Ascending aorta (tissue), 2 donors: ENCODE measurements at regions not wholly inside any gene's neighbourhood (a gene's known extent, or its start where the extent isn't known, plus 50 kb on each side); places are given as distances from the start of the nearest gene placed in this dataset.

Experiments used
- DNase-seq, 2 donors: peaks; one replicate each; pipeline ENCODE4 v3.0.0-alpha.2; 2019; ENCODE audit warnings: low spot score in 2 of 2
- H3K27ac ChIP-seq, 2 donors: fragments of 200-600 bp; sonication (generic); one replicate each; pipeline ENCODE4 v1.5.1; 2016 to 2017; ENCODE audit warnings: mild to moderate bottlenecking in 1 of 2
- H3K27me3 ChIP-seq: fragments of 200-600 bp; sonication (generic); one replicate; pipeline ENCODE4 v1.5.1; 2017
- H3K36me3 ChIP-seq, 2 donors: fragments of 200-600 bp; sonication (generic); one replicate each; pipeline ENCODE4 v1.5.1; 2016
- H3K4me1 ChIP-seq, 2 donors: fragments of 200-600 bp; sonication (generic); one replicate each; pipeline ENCODE4 v1.5.1; 2016 to 2017; ENCODE audit warnings: mild to moderate bottlenecking in 1 of 2
- H3K4me3 ChIP-seq, 2 donors: fragments of 200-600 bp; sonication (generic); one replicate each; pipeline ENCODE4 v1.5.1; 2016 to 2017; ENCODE audit warnings: mild to moderate bottlenecking in 1 of 2
- H3K9me3 ChIP-seq, 2 donors: fragments of 200-600 bp; sonication (generic); one replicate each; pipeline ENCODE4 v1.5.1; 2016
- CTCF ChIP-seq, 3 experiments: fragments of 200-600 bp in 2 of 3; fragments of 450-650 bp in 1 of 3; sonication (generic) in 2 of 3; IDR thresholded peaks; one replicate each; pipeline ENCODE4 v1.5.1; 2016 to 2019; ENCODE audit warnings: antibody characterized with exemption in 3 of 3, mild to moderate bottlenecking in 1 of 3, moderate library complexity in 1 of 3
- intact Hi-C: fragments of 100-400 bp; cut with DNase I; formaldehyde crosslinking; loops from one replicate; pipeline ENCODE4 v1.15.1; 2023

GRCh38 chr1:36576118-36576517, 93.4 kb upstream of the CSF3R start:
- no peak for DNase-seq
- intact Hi-C loops = no loop called here

GRCh38 chr1:36573445-36573844, 90.7 kb upstream of the CSF3R start:
- Histone ChIP-seq H3K27ac (no peak overlapping the region), H3K36me3 (no peaks in the 10 kb centered on the region), H3K4me1 (no peaks in the 10 kb centered on the region), H3K27me3 (no peaks in the 10 kb centered on the region), H3K4me3 (no peak overlapping the region), H3K9me3 (no peaks in the 10 kb centered on the region)
- intact Hi-C loops = no loop called here
- no peak for DNase-seq
- no peak for TF ChIP-seq CTCF (IDR thresholded peaks at IDR 0.05)

More at GRCh38 chr1:36576118-36576517, 93.4 kb upstream of the CSF3R start:
- TF ChIP-seq CTCF (IDR thresholded peaks at IDR 0.05) = peak in 2 of 3 experiments; percentile 52 to 67
- Histone ChIP-seq H3K9me3 (no peaks in the 10 kb centered on the region), H3K36me3 (no peaks in the 10 kb centered on the region), H3K27ac (no peak overlapping the region), H3K4me3 (no peak overlapping the region), H3K4me1 (no peaks in the 10 kb centered on the region), H3K27me3 (no peaks in the 10 kb centered on the region)

DNA sequence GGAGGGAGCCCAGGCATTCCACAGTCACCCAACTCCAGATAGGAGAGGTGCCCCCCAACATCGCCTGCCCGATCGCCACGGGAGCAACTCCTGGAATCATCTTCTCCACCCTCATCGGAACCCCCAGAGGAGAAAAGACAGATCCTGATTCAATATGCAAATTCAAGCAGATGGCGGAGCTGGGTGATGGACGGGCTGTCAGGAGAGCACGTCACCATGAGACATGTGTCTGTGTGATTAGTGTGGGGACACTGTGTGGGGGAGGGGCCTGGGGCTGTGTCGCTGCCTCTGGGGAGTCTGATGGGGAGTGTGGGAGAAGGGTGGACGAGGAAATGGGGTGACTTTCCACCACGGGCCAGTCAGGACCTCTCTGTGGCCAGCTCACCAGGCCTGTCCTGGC, 90.2 kb upstream of the CSF3R start:
- no peak for DNase-seq

GRCh38 chr1:36572142-36572715, 89.5 kb upstream of the CSF3R start:
- DNase-seq = no peak
- no peaks in the 10 kb centered on the region for H3K27me3 ChIP-seq
- intact Hi-C loops = no loop called here

More for the DNA sequence above, 90.2 kb upstream of the CSF3R start:
- H3K9me3 ChIP-seq = no peaks in the 10 kb centered on the region
- no peak for TF ChIP-seq CTCF (IDR thresholded peaks at IDR 0.05)
- intact Hi-C loops = no loop called here
- H3K27me3 ChIP-seq = no peaks in the 10 kb centered on the region
- H3K4me3 ChIP-seq = no peak overlapping the region
- no peak overlapping the region for H3K27ac ChIP-seq
- H3K4me1 ChIP-seq = no peaks in the 10 kb centered on the region
- H3K36me3 ChIP-seq = no peaks in the 10 kb centered on the region

DNA sequence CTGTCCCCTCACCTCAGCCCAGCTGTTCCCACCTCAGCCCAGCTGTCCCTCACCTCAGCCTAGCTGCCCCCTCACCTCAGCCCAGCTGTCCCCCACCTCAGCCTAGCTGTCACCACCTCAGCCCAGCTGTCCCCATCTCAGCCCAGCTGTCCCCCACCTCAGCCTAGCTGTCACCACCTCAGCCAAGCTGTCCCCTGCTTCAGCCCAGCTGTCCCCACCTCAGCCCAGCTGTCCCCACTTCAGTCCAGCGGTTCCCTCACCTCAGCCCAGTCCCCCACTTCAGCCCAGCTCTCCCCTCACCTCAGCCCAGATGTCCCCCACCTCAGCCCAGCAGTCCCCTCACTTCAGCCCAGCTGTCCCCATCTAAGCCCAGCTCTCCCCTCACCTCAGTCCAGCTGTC, 88.4 kb upstream of the CSF3R start:
- Histone ChIP-seq H3K27ac (no peak overlapping the region), H3K4me3 (no peak overlapping the region), H3K4me1 (no peaks in the 10 kb centered on the region), H3K9me3 (no peaks in the 10 kb centered on the region), H3K27me3 (no peaks in the 10 kb centered on the region), H3K36me3 (no peaks in the 10 kb centered on the region)
- intact Hi-C loops = no loop called here
- no peak for TF ChIP-seq CTCF (IDR thresholded peaks at IDR 0.05)
- no peak for DNase-seq

More at GRCh38 chr1:36572142-36572715, 89.5 kb upstream of the CSF3R start:
- H3K4me1 ChIP-seq = no peaks in the 10 kb centered on the region
- no peaks in the 10 kb centered on the region for H3K36me3 ChIP-seq
- no peaks in the 10 kb centered on the region for H3K9me3 ChIP-seq
- TF ChIP-seq CTCF (IDR thresholded peaks at IDR 0.05) = no peak
- no peak overlapping the region for H3K27ac ChIP-seq
- H3K4me3 ChIP-seq = no peak overlapping the region
